Chondrocyte (in vitro differentiated cells): ENCODE measurements at regions not wholly inside any gene's neighbourhood (a gene's known extent, or its start where the extent isn't known, plus 50 kb on each side); places are given as distances from the start of the nearest gene placed in this dataset.

Source experiments
- DNase-seq: peaks from one replicate; pipeline ENCODE4 v3.0.0; 2021; ENCODE audit warnings: mixed read lengths, low spot score
- H3K27ac Mint-ChIP-seq: one replicate; pipeline ENCODE4 v1.8.0; 2021; ENCODE audit warnings: mild to moderate bottlenecking, moderate library complexity, mixed read lengths; ENCODE audit not compliant: unreplicated experiment
- H3K27me3 Mint-ChIP-seq: 2 replicates; pipeline ENCODE4 v1.8.0; 2021; ENCODE audit warnings: low read depth, mixed read lengths
- H3K36me3 Mint-ChIP-seq: 2 replicates; pipeline ENCODE4 v1.8.0; 2021; ENCODE audit warnings: low read depth, mixed read lengths
- H3K4me1 Mint-ChIP-seq: 2 replicates; pipeline ENCODE4 v1.8.0; 2021; ENCODE audit warnings: low read depth, mild to moderate bottlenecking, mixed read lengths
- H3K4me3 Mint-ChIP-seq: one replicate; pipeline ENCODE4 v1.8.0; 2021; ENCODE audit warnings: mild to moderate bottlenecking, moderate library complexity, mixed read lengths; ENCODE audit not compliant: unreplicated experiment
- H3K9me3 Mint-ChIP-seq: 2 replicates; pipeline ENCODE4 v1.8.0; 2021; ENCODE audit warnings: low read depth, mixed read lengths
- CTCF ChIP-seq: fragments of 200-600 bp; sonication (generic); IDR thresholded peaks from 2 replicates; pipeline ENCODE4 v1.5.0; 2021; ENCODE audit warnings: antibody characterized with exemption, mild to moderate bottlenecking, moderate library complexity

GRCh38 chr14:86640288-86640687, 1110.3 kb downstream of the FLRT2 start:
- Mint-ChIP-seq H3K27ac (no peak overlapping the region), H3K36me3 (no peaks in the 10 kb centered on the region), H3K4me1 (peaks cover 15% of the 10 kb centered on the region), H3K9me3 (peaks cover 5% of the 10 kb centered on the region), H3K27me3 (no peaks in the 10 kb centered on the region), H3K4me3 (no peak overlapping the region)
- DNase-seq = no peak
- no peak for TF ChIP-seq CTCF

GRCh38 chr14:86639666-86640065, 1109.7 kb downstream of the FLRT2 start:
- Mint-ChIP-seq H3K27ac (no peak overlapping the region), H3K9me3 (peaks cover 5% of the 10 kb centered on the region), H3K36me3 (no peaks in the 10 kb centered on the region), H3K27me3 (no peaks in the 10 kb centered on the region), H3K4me1 (peaks cover 15% of the 10 kb centered on the region), H3K4me3 (no peak overlapping the region)
- TF ChIP-seq CTCF = no peak
- DNase-seq = no peak

- TF ChIP-seq CTCF = no peak
- Mint-ChIP-seq H3K36me3 (no peaks in the 10 kb centered on the region), H3K27ac (no peak overlapping the region), H3K4me1 (peaks cover 15% of the 10 kb centered on the region), H3K9me3 (peaks cover 5% of the 10 kb centered on the region), H3K27me3 (no peaks in the 10 kb centered on the region), H3K4me3 (no peak overlapping the region)
- no peak for DNase-seq
Measured at GRCh38 chr14:86639146-86639545, 1109.2 kb downstream of the FLRT2 start.

GRCh38 chr14:86627080-86627479, 1097.1 kb downstream of the FLRT2 start:
- DNase-seq = no peak
- no peaks in the 10 kb centered on the region for H3K36me3 Mint-ChIP-seq
- peaks cover 11% of the 10 kb centered on the region for H3K9me3 Mint-ChIP-seq
- peaks cover 4% of the 10 kb centered on the region for H3K4me1 Mint-ChIP-seq
- H3K27ac Mint-ChIP-seq = no peak overlapping the region
- no peak overlapping the region for H3K4me3 Mint-ChIP-seq
- TF ChIP-seq CTCF = no peak
- no peaks in the 10 kb centered on the region for H3K27me3 Mint-ChIP-seq

GRCh38 chr14:86626530-86626929, 1096.6 kb downstream of the FLRT2 start:
- H3K27ac Mint-ChIP-seq = no peak overlapping the region
- peaks cover 11% of the 10 kb centered on the region for H3K9me3 Mint-ChIP-seq
- H3K4me3 Mint-ChIP-seq = no peak overlapping the region
- H3K36me3 Mint-ChIP-seq = no peaks in the 10 kb centered on the region
- no peaks in the 10 kb centered on the region for H3K27me3 Mint-ChIP-seq
- DNase-seq = no peak
- TF ChIP-seq CTCF = no peak
- H3K4me1 Mint-ChIP-seq = peaks cover 4% of the 10 kb centered on the region
